DND-41 (cell line): ENCODE measurements at regions not wholly inside any gene's neighbourhood (a gene's known extent, or its start where the extent isn't known, plus 50 kb on each side); places are given as distances from the start of the nearest gene placed in this dataset.

Source experiments
- EZH2 ChIP-seq: IDR thresholded peaks from 3 replicates; pipeline ENCODE4 v1.6.1; 2012; ENCODE audit warnings: borderline replicate concordance, low read depth, mild to moderate bottlenecking, moderate library complexity, low read length, inconsistent platforms; ENCODE audit not compliant: severe bottlenecking
- TF ChIP-seq, protein P1 (sequence below): IDR thresholded peaks from 2 replicates; pipeline ENCODE4 v1.5.1; 2012; ENCODE audit warnings: borderline replicate concordance, low read length, moderate library complexity, mild to moderate bottlenecking; ENCODE audit not compliant: poor library complexity, severe bottlenecking; ENCODE audit errors: extremely low read depth

DNA sequence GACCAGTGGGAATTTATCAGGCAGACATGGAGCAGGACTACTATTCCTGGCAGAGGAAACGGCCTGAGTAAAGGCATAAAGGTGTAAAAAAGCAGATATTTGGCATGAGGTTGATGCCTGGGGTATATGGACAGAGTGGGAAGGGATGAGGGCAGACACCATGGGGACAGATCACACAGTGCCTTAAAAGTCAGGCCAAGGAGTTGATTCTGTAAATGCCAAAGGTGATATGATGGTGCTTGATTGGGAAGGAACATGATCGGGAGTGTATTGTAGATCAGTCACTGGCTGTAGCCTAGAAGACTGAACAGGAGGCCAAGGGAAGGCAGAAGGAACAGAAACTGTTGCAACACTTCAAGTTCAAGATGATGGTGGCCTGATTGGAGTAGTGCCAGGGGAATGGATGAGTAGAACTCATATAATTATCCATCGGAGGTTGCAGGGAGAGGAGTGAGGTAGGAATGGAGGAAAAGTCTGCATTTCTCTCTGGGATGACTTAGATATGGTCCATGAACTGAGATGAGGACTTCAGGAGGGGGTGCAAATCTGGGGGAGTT is 594.3 kb upstream of the KLF4 start:
- TF ChIP-seq, protein P1, sequence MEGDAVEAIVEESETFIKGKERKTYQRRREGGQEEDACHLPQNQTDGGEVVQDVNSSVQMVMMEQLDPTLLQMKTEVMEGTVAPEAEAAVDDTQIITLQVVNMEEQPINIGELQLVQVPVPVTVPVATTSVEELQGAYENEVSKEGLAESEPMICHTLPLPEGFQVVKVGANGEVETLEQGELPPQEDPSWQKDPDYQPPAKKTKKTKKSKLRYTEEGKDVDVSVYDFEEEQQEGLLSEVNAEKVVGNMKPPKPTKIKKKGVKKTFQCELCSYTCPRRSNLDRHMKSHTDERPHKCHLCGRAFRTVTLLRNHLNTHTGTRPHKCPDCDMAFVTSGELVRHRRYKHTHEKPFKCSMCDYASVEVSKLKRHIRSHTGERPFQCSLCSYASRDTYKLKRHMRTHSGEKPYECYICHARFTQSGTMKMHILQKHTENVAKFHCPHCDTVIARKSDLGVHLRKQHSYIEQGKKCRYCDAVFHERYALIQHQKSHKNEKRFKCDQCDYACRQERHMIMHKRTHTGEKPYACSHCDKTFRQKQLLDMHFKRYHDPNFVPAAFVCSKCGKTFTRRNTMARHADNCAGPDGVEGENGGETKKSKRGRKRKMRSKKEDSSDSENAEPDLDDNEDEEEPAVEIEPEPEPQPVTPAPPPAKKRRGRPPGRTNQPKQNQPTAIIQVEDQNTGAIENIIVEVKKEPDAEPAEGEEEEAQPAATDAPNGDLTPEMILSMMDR = no peak
- no peak for TF ChIP-seq EZH2
